ENCODE measurements at regions not wholly inside any gene's neighbourhood (a gene's known extent, or its start where the extent isn't known, plus 50 kb on each side); places are given as distances from the start of the nearest gene placed in this dataset.

DNA sequence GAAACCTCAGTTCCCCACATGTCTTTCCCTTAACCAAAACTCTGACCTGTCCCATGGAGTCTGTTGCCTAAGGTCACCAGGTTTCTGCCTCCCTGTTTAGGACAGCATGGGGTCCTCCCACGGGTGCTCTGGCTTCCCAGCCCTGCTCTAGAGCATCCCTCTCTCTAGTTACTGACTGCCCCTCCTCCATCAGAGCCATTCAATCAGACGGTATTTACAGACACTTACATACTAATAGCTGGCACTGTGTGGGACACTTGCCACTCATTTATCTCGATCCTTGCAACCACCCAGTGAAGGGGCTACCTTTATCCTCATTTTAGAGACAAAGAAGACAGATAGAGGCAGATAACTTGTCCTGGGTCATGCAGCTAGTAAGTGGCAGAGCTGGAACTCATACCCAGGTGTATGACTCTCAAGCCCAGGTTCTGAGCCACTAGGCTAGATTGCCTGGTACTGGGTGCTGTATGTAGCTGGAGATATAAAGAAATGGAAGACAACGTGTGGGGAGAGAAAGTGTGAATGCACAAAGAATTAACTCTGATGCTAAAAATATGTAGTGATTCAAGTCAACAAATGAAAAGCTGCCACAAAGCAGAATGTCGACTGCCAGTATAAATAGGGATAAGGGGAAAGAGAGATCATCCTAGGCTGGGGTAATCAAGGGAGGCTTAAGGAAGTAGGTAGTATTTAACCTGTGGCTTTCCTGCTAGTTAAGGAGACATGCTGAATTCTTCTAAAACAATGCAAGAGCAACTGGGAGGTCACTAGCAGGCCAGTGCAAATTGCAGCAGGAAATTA, 52.5 kb upstream of the PDE8B start:
- no peak for DNase-seq (ENCODE audit: low read depth)

DNA sequence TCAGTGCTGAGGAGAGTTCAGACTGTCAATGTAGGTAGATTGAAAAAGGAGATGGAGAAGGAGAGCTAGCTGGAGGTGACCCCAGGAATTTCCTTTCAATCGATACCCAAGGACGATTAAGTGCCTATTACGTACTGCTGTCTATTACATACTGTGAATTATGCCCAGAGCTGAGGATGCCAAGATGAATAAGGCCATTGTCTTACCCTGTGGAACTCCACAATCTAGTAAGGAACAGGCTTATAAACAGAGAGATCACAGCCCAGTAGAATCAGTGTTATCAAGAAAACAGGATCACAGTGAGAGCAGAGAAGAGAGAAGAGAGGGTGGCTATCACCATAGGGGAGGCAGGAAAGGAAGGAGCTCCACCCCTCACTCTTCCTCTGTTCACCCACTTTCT, 54.1 kb upstream of the PDE8B start:
- DNase-seq (ENCODE audit: low read depth) = no peak

DNA sequence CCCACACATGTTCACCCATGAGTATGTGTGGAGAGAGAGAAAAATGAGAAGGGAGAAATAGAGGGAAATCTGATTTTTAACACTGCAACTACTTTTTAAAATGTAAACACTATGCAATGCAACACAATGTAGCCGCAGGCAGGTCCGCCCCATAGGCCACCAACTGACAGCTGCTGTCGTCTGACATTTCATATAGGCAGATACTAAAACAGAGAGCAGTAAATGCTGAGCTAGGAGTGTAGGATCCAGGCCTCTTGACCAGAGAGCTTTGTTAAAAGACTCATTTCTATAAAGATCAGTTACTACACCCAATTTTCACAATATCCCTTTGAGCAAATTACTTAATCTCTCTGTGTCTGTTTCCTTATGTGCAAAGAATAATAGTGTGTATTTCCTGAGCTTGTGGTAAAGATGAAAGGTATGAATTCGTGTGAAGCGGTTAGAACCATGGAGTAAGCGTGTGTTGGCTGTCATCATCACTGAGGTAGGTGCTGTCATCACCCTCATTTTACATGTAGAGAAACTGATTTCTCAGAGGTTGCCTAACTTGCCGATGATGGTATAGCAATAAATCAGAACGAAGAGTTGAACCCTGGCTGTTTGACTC, 55.2 kb upstream of the PDE8B start:
- no peak for DNase-seq (ENCODE audit: low read depth)

DNA sequence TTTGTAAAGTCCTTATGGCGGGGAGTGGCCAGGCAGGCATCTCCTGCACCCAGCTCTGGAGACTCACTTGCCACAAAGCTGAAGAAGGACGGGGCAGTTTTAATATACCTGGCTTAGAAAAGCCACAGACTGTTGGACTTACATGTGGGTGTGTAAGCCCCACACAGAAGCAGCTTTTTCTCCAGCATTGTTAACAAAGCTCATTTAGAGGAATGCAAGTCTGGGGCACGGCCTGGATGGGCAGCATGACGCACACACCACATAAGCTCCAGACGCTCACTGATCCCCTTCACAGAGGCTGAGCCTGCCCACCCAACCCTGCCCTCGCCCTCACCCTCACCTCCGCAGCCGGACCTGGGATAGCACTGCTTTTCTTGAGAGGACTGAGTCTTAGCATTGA, 58.0 kb upstream of the PDE8B start:
- no peak for DNase-seq (ENCODE audit: low read depth)

DNA sequence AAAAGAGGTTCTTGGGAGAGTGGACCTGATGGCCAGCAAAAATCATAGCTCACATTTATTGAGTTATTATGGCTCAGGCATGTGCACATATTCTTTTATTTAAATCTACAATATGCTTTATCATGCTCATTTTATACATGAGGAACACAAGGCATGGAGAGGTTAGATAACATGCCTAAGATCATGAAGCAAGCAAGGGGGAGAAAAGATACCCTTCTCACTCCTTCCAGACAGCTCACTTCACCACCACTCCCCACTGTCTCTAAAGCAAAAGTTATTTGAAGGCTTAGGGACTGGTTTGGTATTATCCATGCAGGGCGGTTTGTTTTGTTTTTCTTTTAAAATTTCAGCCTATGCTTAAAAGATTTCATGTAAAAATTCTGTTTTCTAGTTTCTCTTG, 59.0 kb upstream of the PDE8B start:
- no peak for DNase-seq (ENCODE audit: low read depth)

DNA sequence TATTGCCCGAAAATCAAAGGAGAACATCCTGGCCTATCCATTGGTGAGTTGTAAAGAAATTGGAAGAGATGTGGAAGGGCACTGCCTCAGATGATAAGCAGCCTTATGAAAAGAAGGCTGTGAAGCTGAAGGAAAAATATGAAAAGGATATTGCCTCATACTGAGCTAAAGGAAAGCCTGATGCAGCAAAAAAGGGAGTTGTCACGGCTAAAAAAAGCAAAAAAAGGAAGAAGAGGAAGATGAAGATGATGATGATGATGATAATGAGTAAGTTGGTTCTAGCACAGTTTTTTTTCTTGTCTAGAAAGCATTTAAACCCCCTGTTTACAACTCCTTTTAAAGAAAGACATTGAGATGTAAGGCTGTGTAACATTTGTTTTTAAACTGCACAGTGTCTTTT, 59.8 kb upstream of the ZBED3 start:
- DNase-seq (ENCODE audit: low read depth) = no peak

DNA sequence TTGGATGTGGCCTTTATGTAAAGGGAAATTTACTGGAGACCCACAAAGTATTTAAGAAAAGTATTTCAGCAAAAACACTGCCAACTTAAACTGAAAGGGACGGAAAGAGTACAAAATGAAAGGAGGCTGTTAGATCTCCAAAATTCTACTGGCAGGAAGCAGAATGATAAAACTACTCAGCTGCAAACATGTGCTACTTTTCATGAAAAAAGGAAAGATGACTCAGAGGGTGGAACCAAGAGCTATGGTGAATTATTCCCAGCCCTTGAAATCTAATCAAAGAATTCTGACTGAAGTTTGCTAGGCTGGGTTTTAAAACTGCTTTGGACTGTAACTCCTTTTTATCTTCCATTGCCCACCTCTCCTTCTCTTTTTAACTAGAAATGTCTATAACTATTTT, 58.6 kb upstream of the ZBED3 start:
- no peak for DNase-seq (ENCODE audit: low read depth)

DNA sequence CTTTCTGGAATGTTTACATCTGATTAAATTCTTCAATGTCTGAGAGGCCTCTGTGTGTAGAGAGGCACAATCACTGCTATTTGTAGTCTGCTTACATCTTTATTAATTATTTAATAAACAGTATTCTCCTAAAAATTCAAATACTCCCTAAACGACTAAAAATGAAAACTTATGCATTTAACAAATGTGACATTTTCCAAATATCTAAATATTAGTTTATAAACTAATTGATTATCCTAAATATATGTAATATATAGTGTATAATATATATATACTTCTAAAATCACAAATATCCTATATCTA, 57.7 kb upstream of the ZBED3 start:
- no peak for DNase-seq (ENCODE audit: low read depth)

DNA sequence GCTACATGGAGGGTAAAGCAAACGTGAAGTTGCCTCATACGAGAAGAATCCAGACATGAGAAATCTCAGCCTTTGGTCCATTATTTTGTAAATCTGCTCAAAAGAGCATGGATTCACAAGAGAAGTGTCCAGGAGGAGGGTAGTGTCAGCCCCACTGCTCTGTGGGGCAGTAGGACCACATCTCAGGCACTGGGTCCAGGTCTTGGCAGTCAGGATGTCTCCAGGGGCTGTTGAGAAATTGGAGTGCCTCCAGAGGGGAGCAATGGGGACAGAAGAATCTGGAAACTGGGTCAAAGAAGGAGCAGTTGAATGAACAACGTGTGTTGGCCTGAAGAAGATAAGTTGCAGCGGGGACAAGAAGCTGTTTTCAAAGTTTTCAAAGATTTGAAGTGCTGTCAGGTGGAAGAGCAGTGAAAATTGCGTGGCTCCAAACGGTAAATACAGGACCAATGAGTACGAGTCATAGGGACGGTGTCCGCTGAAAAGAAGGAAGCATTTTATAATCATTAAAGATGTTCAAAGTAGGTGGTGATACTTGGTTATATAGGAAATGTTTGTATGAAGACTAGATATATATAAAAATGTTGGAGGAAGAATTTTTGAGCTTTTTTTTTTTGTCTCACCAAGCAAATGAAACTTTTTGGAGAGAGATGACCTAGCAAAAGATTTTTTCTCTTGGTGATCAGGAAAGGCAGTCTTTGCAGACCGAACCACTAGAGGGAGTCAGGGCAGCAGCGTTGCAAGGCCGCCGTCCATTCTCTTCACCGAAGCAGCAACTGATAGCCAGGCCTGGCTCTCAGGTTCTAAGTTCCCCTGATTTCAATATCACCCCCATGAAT, 57.1 kb upstream of the ZBED3 start:
- peak; percentile 35 for DNase-seq (ENCODE audit: low read depth)

DNA sequence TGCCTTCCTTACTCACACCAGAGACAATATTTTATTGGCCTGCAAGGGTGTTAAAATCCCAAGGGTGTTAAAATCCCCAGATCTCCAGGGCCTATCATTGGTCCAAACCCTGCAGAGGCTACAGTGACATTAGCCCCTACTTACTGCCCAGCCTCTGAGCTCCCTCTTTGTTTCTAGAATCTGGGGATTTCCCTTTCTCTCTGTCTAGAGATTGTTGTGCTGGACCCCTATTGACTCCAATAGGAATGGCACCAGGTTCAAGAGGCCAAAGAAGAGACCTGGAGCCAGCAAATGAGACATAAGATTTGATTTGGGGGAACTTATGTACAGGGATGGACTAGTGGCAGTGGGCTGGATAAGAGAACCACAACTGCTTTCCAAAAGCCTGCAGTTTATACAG, 53.3 kb upstream of the ZBED3 start:
- no peak for DNase-seq (ENCODE audit: low read depth)

DNA sequence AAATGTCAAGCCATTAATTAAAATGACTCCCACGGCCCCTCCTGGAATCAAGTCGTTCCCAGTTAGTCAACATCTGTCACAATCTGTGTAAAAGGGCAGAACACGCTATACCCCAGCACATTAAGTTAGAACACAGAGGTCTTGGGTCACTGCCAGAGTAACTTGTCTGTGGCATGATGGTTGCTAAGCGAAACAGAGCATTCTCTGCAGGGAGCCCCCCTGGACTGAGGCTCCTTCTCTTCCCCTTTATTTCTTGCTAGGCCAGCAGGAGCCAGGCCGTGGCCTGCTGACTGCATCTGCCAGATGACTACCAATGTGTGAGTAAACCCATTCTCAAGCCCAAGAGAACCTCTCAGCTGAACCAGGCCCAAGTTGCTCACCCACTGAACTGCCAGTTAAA, 51.9 kb upstream of the ZBED3 start:
- no peak for DNase-seq (ENCODE audit: low read depth)

Data from activated T-cell treated with anti-CD3 and anti-CD28 coated beads for 48 hours (primary cell).